NCI-H1417 treated with DMSO at 0.1 percent for 48 hours (cell line): ENCODE measurements at regions not wholly inside any gene's neighbourhood (a gene's known extent, or its start where the extent isn't known, plus 50 kb on each side); places are given as distances from the start of the nearest gene placed in this dataset.

Source experiments
- DNase-seq: peaks from one replicate; lab custom pipeline; 2025; lab: John Stamatoyannopoulos, UW

DNA sequence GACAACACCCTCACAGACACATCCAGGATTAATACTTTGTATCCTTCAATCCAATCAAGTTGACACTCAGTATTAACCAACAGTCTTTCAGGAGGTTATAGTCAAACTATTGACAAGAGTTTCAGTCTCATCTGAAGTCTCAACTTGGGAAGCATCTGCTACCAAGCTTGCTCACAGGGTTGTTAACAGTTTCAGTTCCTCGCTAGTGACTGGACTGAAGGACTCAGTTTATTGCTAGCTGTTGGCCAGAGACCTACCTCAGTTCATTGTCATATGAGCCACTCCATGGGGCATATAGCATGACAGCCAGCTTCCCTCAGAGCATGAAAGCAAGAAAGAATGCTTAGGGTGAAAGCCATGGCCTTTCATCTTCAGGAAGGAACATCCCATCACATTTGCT is 228.6 kb downstream of the EPHA4 start:
- DNase-seq, result no peak

DNA sequence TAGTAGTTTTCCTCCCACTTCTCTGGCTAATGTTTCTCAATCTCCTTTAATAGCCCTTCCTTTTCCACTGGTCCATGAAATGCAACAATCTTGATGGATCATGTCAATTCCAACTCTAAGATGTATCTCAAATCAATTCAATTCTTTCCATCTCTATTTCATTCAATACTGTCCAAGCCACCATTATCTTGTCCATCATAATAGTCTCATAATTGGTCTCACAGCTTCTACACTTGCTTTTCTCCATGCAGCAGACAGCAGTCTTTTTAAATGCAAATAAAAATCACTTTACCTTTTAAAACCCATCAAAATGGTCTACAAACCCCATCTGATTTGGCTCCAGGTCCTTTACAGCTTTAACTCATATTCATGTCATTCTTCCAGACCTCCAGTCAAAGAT is 226.6 kb downstream of the EPHA4 start:
- DNase-seq, result no peak

DNA sequence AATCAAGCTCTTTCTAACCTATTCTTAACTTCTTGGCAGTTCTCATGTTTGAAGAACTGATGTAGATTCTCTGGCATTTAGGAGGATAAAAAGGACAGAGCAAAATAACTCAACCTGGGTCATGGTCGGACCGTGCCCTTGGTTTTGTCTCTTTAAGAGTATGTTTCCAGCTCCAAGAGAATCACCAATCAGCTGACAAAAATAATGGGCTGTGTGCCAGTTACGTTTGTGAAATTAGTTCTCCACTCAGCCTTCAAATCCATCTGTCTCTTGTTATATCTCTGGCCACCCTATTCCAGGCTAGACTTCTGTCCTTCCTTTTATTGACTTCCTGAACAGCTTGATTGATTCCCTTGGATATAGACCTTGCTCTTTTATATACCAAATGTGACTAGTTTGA is 225.7 kb downstream of the EPHA4 start:
- no peak for DNase-seq

DNA sequence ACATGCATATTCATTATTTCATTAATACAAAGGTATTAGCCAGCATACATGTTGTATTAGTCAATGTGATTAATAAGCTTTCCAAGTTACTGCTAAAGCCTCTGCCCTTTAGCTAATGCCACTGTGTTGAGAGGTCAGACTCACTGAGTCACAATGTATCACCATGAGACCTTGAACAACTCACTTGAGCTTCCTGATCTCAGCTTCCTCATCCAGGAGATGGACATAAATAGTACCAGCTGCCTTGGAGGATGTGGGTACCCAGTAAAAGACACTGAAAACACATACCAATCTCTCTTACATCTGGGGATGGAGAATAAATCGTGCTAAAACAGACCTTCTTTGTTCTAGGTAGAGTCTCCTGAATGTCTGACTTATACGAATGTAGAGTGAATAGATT is 224.6 kb downstream of the EPHA4 start:
- DNase-seq, result no peak

DNA sequence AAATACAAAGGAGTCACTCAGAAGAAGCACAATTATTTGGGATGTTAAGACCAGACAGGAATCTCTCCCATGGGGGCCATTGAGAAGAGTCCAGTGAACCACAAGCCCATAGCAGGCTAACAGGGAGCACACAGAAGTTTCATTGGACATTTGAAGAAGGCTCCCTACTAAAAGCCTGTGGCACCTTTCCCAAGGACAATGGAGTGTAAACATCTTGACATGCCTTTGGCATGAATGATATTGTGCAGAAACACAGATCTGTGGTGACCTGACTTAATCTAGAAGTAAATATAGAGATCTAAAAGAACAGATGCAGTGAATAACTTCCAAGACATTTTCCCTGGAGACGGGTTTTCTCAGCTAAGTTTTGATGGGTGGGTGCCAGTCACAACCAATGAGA is 221.5 kb downstream of the EPHA4 start:
- DNase-seq, result no peak

DNA sequence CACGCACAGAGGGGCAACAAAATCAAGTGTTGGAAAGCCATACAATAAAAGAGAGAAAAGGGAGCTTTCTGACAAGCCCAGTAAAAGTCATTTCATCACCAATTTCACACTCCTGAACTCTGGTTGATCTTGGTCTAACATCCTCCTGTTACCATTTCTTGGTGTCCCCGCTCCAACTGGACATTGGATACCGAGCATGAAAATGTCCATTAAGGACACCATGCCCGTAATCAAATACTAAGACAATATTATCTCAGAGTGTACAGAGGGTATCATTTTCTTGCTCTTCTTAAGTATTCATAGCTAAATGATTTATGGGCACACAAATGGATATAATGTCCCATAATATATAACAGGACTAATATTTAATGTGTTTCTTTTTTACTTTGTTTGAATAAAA is 218.9 kb downstream of the EPHA4 start:
- DNase-seq, result no peak

DNA sequence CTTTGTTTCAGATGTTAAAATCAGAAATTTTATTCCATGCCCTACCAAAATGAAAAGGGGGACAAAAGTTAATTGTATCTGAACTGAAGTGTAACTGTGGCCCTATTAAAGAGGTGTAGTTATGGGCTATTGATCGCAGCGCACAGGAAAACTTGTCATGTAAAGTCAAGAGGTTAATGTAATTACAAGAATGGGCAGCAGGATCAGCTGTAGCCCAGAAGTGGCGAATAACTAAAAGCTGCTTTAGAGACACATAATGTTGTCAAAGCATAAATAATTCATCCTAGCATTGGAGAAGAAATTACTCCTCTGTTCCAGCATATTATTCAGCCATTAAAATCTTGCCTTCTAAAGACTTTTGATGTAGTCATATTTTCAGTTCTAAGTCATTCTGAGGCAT is 211.8 kb downstream of the EPHA4 start:
- no peak for DNase-seq

DNA sequence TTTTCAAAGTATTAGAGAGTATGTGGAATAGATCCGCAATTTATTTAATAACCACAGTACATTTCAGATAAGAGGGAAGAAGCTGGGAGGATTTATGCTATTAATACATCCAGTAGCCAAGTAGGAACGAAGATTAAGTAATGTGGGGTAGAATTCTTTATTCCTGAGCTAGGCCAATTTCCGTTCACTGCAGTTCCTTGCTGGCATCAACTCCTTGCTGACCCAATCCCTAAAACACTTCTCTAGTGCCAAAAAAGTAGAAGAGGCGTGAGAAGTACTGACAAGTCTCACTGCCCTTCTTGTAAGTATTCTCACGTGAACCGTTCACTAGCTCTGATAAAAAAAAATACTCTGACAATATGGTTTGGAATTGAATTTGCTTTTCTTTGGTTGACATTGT is 211.4 kb downstream of the EPHA4 start:
- DNase-seq, result no peak

DNA sequence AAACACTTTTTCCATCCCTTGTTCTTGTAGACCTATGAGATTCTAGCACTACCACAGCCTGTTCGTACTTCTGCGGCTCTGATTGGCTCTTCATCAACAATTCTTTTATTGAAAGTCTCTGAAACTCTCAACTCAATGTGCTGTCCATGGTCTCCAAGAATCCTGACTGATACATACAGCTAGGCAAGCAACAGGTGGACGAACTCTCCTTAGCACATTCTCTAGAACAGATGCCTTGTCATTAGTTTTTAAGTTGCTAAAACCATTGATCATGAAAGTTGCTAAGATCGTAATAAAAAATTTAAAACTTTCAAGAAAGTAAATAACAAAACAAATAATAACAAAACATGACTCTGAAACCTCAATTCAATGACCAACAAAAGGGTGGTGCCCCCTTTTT is 210.5 kb downstream of the EPHA4 start:
- DNase-seq, result no peak

DNA sequence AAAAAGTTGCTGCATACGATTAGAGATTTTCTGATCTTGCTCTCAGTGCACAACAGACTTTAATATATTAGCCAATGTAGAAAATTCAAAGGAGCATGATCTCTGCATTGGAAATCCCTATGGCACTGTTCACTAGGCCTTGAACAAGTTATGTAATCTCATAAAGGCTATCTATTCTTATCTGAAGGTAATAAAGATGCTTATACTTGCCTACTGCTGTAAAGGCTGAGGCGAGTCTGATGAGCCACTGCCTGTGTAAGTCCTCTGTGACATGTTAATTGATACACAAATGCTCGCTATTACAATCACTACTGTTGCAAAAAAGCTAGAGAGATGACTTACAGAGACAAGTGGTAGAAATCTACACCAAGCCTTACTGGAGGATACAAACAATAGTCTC is 207.4 kb downstream of the EPHA4 start:
- DNase-seq, result no peak
